ENCODE measurements at regions not wholly inside any gene's neighbourhood (a gene's known extent, or its start where the extent isn't known, plus 50 kb on each side); places are given as distances from the start of the nearest gene placed in this dataset.

DNA sequence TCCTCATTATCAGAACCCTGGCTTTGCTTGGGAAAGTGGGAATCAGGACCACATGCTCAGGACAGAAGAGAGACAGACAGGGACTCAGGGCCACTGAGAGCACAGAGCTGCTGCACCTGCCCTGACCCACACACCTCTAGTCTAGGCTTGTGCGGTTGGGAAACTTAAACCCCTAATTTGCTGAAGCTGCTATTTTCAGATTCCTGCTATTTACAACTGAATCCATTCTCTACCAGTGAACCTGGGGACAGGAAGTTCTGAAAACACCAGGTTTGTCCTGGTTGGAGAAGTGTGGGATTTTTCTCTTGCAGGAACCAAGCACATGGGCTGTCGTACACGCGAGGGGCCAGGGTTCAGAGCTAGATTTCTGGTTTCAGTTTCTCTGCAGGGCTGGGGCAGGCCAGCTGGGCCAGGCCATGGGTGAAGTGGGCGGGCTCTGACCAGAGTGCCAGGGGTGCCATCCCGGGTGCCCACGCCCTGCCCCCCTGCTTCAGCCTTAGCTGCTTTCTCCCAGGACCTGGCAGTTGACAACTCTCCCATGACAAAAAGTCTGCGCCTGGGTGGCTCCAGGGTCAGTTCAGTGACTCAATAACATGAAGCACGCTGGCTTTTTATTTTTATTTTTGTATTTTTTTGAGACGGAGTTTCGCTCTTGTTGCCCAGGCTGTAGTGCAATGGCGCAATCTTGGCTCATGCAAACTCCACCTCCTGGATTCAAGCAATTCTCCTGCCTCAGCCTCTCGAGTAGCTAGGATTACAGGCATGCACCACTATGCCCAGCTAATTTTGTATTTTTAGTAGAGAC lies 51.3 kb upstream of the SLC1A4 start:
- Histone ChIP-seq H3K36me3 (no peaks in the 10 kb centered on the region), H3K27me3 (no peaks in the 10 kb centered on the region), H3K9me3 (no peaks in the 10 kb centered on the region), H3K27ac (peak overlapping the region in 1 of 12 donors; percentile 58), H3K4me3 (peak overlapping the region in 2 of 12 donors; percentile 17 to 40), H3K4me1 (peaks cover 0 to 19% (median 0%) of the 10 kb centered on the region in 12 donors)
- DNase-seq (peak in 2 of 5 donors; percentile 21 to 58), ATAC-seq (peak in 2 of 4 donors; percentile 43 to 64)
- whole genome bisulfite sequencing, 4 donors = 77 to 85% (median 84%) methylated on average over 13 of the region's 13 CpGs
- intact Hi-C loops (cut with DNase I) = loop anchor here in 1 of 10 donors (10.0 kb wide), 1 partner anchor 627 kb away; no protein-coding TSS in a partner anchor
- TF ChIP-seq CTCF (IDR thresholded peaks at IDR 0.05) = no peak
- no peak for TF ChIP-seq POLR2A (IDR thresholded peaks at IDR 0.05)

DNA sequence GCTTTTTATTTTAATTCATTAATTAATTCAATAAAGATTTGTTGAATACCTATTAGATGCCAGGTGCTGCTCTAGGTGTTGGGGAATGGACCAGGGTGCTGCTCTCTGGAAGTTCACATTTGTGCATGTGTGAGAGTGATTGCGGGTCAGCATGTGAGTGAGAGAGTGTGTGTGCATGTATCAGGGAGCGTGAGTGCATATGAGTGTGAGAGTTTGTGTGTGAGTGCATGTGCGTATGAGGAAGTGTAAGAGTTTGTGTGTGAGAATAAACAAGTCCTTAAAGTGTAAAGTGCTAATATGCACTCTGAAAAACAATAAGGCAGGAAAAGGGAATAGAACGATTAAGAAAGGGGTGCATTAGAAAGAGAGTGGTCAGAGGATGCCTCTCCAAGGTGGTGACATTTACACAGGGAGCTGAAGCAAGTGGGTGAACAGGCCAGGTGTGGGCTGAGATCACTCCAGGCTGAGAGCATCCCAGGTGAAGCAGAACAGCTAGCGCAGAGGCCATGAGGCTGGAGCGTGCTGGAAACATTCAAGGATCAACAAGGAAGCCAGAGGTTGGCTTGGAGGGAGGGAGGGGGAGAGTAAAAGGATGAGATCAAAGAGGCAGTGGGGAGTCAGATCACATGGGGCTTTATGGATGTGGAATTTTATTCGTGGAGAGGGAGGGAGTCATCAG lies 50.5 kb upstream of the SLC1A4 start:
- intact Hi-C loops (cut with DNase I) = loop anchor here in 1 of 10 donors (10.0 kb wide), 1 partner anchor 626 kb away; no protein-coding TSS in a partner anchor
- Histone ChIP-seq H3K4me1 (peaks cover 0 to 22% (median 0%) of the 10 kb centered on the region in 12 donors), H3K4me3 (no peak overlapping the region), H3K27me3 (no peaks in the 10 kb centered on the region), H3K27ac (no peak overlapping the region), H3K9me3 (no peaks in the 10 kb centered on the region), H3K36me3 (no peaks in the 10 kb centered on the region)
- 76 to 82% (median 81%) methylated on average over 7 of the region's 7 CpGs for WGBS, 4 donors
- no peak for DNase-seq
- ATAC-seq = no peak
- TF ChIP-seq CTCF (IDR thresholded peaks at IDR 0.05) = no peak
- no peak for TF ChIP-seq POLR2A (IDR thresholded peaks at IDR 0.05)

DNA sequence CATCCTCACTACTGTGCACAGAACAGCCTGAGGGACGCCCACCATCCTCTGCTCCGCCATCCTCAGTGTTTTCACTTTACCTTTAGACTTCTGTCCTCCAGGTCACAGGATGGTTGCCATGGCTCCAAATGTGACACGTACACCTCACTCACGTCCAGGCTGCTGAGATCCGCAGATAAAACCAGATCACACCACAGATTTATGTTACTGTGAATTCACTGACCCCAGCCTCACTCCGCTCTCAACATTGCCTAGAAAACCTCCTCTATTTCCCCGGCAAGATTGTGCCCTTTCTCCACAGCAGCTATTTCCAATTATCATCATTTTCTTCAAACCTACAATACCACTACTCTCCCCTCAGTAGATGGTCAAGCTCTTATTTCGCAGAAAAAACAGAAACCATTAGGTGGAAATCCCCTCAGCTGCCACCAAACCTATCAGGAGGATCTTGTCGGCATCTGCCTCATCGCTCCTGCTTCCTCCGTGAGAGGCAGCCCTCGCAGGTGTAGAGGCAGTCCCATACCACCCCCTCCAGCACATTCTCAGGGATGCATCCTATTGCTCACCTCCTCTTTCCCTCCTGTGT lies 49.8 kb upstream of the SLC1A4 start:
- no peak overlapping the region for H3K27ac ChIP-seq
- 75 to 81% (median 78%) methylated on average over 12 of the region's 12 CpGs for WGBS, 4 donors

More for the DNA sequence above, 49.8 kb upstream of the SLC1A4 start:
- no peaks in the 10 kb centered on the region for H3K36me3 ChIP-seq
- no peak for TF ChIP-seq CTCF (IDR thresholded peaks at IDR 0.05)
- no peak for TF ChIP-seq POLR2A (IDR thresholded peaks at IDR 0.05)
- H3K9me3 ChIP-seq = no peaks in the 10 kb centered on the region
- no peak overlapping the region for H3K4me3 ChIP-seq
- H3K4me1 ChIP-seq = peaks cover 0 to 26% (median 0%) of the 10 kb centered on the region in 12 donors
- no peak for DNase-seq
- no peak for ATAC-seq
- intact Hi-C loops (cut with DNase I) = loop anchor here in 1 of 10 donors (10.0 kb wide), 1 partner anchor 625 kb away; no protein-coding TSS in a partner anchor
- no peaks in the 10 kb centered on the region for H3K27me3 ChIP-seq
